IMR-90 (cell line): ENCODE measurements at regions not wholly inside any gene's neighbourhood (a gene's known extent, or its start where the extent isn't known, plus 50 kb on each side); places are given as distances from the start of the nearest gene placed in this dataset.

Experiments
- ATAC-seq: fragments of 200-7000 bp; cut with Tn5 transposase; 2 replicates; pipeline ENCODE4 v1.9.1; 2020; ENCODE audit warnings: low read depth, mild to moderate bottlenecking, moderate library complexity
- BruUV-seq: library from RNA; stranded (reverse); fragments of 400-500 nt; replicated peaks from 2 replicates; lab custom pipeline; 2021; lab: Mats Ljungman, UMichigan
- CTCF ChIA-PET: fragments of 300-600 bp; formaldehyde crosslinking; extraction: SDS; loops from one replicate; lab custom pipeline; 2021; ENCODE audit warnings: antibody characterized with exemption; lab: Yijun Ruan, JAX
- POLR2A ChIA-PET: fragments of 300-600 bp; sonication (Branson Sonifier 250); formaldehyde crosslinking; loops from one replicate; lab custom pipeline; 2022; ENCODE audit warnings: antibody characterized with exemption; ENCODE audit not compliant: unreplicated experiment; lab: Charles Lee
- DNase-seq: peaks from one replicate; pipeline ENCODE4 v3.0.0; 2013
- H2AFZ ChIP-seq: replicated peaks from 2 replicates; pipeline ENCODE3; 2013; ENCODE audit warnings: low read length, mild to moderate bottlenecking; ENCODE audit not compliant: poor library complexity
- H2AK5ac ChIP-seq: 2 replicates; pipeline ENCODE4 v1.6.1; 2013; ENCODE audit warnings: low read depth, low read length, inconsistent platforms
- H2AK9ac ChIP-seq: replicated peaks from 2 replicates; pipeline ENCODE3; 2013; ENCODE audit warnings: mild to moderate bottlenecking, low read depth, low read length, moderate library complexity; ENCODE audit not compliant: poor library complexity
- H2BK120ac ChIP-seq: 2 replicates; pipeline ENCODE4 v1.6.1; 2013; ENCODE audit warnings: low read depth, low read length, inconsistent platforms
- H2BK15ac ChIP-seq: 3 replicates; pipeline ENCODE4 v1.6.1; 2013; ENCODE audit warnings: low read depth, low read length, inconsistent platforms
- H2BK20ac ChIP-seq: 2 replicates; pipeline ENCODE4 v1.6.1; 2013; ENCODE audit warnings: low read depth, mild to moderate bottlenecking, inconsistent platforms, low read length, moderate library complexity
- H2BK5ac ChIP-seq: 2 replicates; pipeline ENCODE4 v1.6.1; 2013; ENCODE audit warnings: mild to moderate bottlenecking, low read depth, low read length, inconsistent platforms; ENCODE audit not compliant: poor library complexity, severe bottlenecking
- H3K14ac ChIP-seq: replicated peaks from 2 replicates; pipeline ENCODE4 v1.6.1; 2013; ENCODE audit warnings: low read depth, low read length, inconsistent platforms
- H3K18ac ChIP-seq: 2 replicates; pipeline ENCODE4 v1.6.1; 2013; ENCODE audit warnings: low read depth, low read length, control low read depth
- H3K23ac ChIP-seq: 2 replicates; pipeline ENCODE4 v1.6.1; 2013; ENCODE audit warnings: low read depth, low read length, inconsistent platforms
- H3K27ac ChIP-seq: 2 replicates; pipeline ENCODE4 v1.5.1; 2013; ENCODE audit warnings: mild to moderate bottlenecking, control low read depth, low read length; ENCODE audit not compliant: insufficient read depth
- H3K27me3 ChIP-seq: 2 replicates; pipeline ENCODE4 v1.6.1; 2013; ENCODE audit warnings: low read length; ENCODE audit not compliant: control insufficient read depth, insufficient read depth
- H3K36me3 ChIP-seq: 2 replicates; pipeline ENCODE4 v1.6.1; 2013; ENCODE audit warnings: low read length, mixed read lengths; ENCODE audit not compliant: control insufficient read depth, insufficient read depth
- H3K4ac ChIP-seq: 2 replicates; pipeline ENCODE4 v1.6.1; 2013; ENCODE audit warnings: low read depth, low read length, inconsistent platforms
- H3K4me1 ChIP-seq: 2 replicates; pipeline ENCODE4 v1.6.1; 2013; ENCODE audit warnings: low read length, mixed read lengths; ENCODE audit not compliant: control insufficient read depth, insufficient read depth
- H3K4me2 ChIP-seq: 2 replicates; pipeline ENCODE4 v1.6.1; 2013; ENCODE audit warnings: low read depth, mild to moderate bottlenecking, control low read depth, low read length, moderate library complexity
- H3K4me3 ChIP-seq: 2 replicates; pipeline ENCODE4 v1.5.1; 2013; ENCODE audit warnings: low read depth, mild to moderate bottlenecking, control low read depth, low read length, moderate library complexity; ENCODE audit not compliant: insufficient read depth
- H3K56ac ChIP-seq: 2 replicates; pipeline ENCODE4 v1.6.1; 2013; ENCODE audit warnings: low read length, inconsistent platforms; ENCODE audit not compliant: insufficient read depth; ENCODE audit errors: extremely low read depth
- H3K79me1 ChIP-seq, 2 experiments: 2 replicates each; pipeline ENCODE4 v1.6.1; 2013; ENCODE audit warnings: low read length in 2 of 2, inconsistent platforms in 1 of 2, low read depth in 1 of 2
- H3K9ac ChIP-seq: 2 replicates; pipeline ENCODE4 v1.6.1; 2013; ENCODE audit warnings: low read depth, low read length, control low read depth
- H3K9me1 ChIP-seq: 2 replicates; pipeline ENCODE4 v1.6.1; 2013; ENCODE audit warnings: low read length, inconsistent platforms; ENCODE audit not compliant: insufficient read depth
- H3K9me3 ChIP-seq: 2 replicates; pipeline ENCODE4 v1.6.1; 2013; ENCODE audit warnings: low read length; ENCODE audit not compliant: control insufficient read depth, insufficient read depth
- H4K20me1 ChIP-seq: 2 replicates; pipeline ENCODE4 v1.6.1; 2013; ENCODE audit warnings: low read length, inconsistent platforms; ENCODE audit not compliant: insufficient read depth
- H4K5ac ChIP-seq: 2 replicates; pipeline ENCODE4 v1.6.1; 2013; ENCODE audit warnings: mild to moderate bottlenecking, low read depth, low read length, control low read depth
- H4K8ac ChIP-seq, 2 experiments: 2 replicates each; pipeline ENCODE4 v1.6.1; 2013; ENCODE audit warnings: low read depth in 2 of 2, low read length in 2 of 2, control low read depth in 1 of 2, inconsistent platforms in 1 of 2
- H4K91ac ChIP-seq: 2 replicates; pipeline ENCODE4 v1.6.1; 2013; ENCODE audit warnings: low read depth, low read length, inconsistent platforms; ENCODE audit not compliant: insufficient read depth
- BHLHE40 ChIP-seq: fragments of 150-350 bp; IDR thresholded peaks from 2 replicates; pipeline ENCODE4 v1.6.1; 2016; ENCODE audit warnings: mild to moderate bottlenecking, low read depth, low read length
- CEBPB ChIP-seq: IDR thresholded peaks from 2 replicates; pipeline ENCODE4 v1.6.1; 2012; ENCODE audit warnings: low read depth, low read length, improper control_type of control experiment
- CHD1 ChIP-seq: IDR thresholded peaks from 2 replicates; pipeline ENCODE4 v1.6.1; 2012; ENCODE audit warnings: low read depth, low read length, improper control_type of control experiment
- ELK1 ChIP-seq: fragments of 150-350 bp; IDR thresholded peaks from 2 replicates; pipeline ENCODE4 v1.6.1; 2016; ENCODE audit warnings: low read depth, mild to moderate bottlenecking, low read length, moderate library complexity, borderline replicate concordance
- FOS ChIP-seq: fragments of 150-350 bp; IDR thresholded peaks from 2 replicates; pipeline ENCODE4 v1.6.1; 2016; ENCODE audit warnings: low read depth, low read length
- MAZ ChIP-seq: IDR thresholded peaks from 2 replicates; pipeline ENCODE4 v1.6.1; 2012; ENCODE audit warnings: low read depth, mild to moderate bottlenecking, low read length, improper control_type of control experiment, moderate library complexity, borderline replicate concordance
- NFE2L2 ChIP-seq: fragments of 150-350 bp; IDR thresholded peaks from 2 replicates; pipeline ENCODE4 v1.6.1; 2016; ENCODE audit warnings: low read depth, mild to moderate bottlenecking, low read length
- RAD21 ChIP-seq: IDR thresholded peaks from 2 replicates; pipeline ENCODE4 v1.6.1; 2012; ENCODE audit warnings: low read length, improper control_type of control experiment
- RCOR1 ChIP-seq: IDR thresholded peaks from 2 replicates; pipeline ENCODE4 v1.6.1; 2012; ENCODE audit warnings: mild to moderate bottlenecking, low read length, improper control_type of control experiment; ENCODE audit not compliant: insufficient replicate concordance
- USF2 ChIP-seq: fragments of 150-350 bp; IDR thresholded peaks from 2 replicates; pipeline ENCODE4 v1.6.1; 2017; ENCODE audit warnings: mild to moderate bottlenecking, antibody characterized with exemption, low read length, low read depth
- WGBS, 2 experiments: methylation state at CpG; one replicate each; pipeline versions ENCODE4 v1.1.5 to v1.1.7; 2013; ENCODE audit warnings: missing lambda C conversion rate in 2 of 2; ENCODE audit not compliant: insufficient read length in 1 of 2; ENCODE audit errors: extremely low coverage in 2 of 2; 5-methylcytosine and 5-hydroxymethylcytosine counted together
- dilution Hi-C: fragments of 300-500 bp; cut with HindIII; formaldehyde crosslinking; loops from one replicate; pipeline ENCODE4 v1.14.3; 2018; ENCODE audit warnings: low sequenced_read_pairs; ENCODE audit not compliant: unreplicated experiment
- in situ Hi-C: fragments of 300-500 bp; cut with MboI; formaldehyde crosslinking; loops from 3 replicates; pipeline ENCODE4 v1.14.3; 2019; ENCODE audit warnings: low sequenced_read_pairs, inconsistent platforms, mixed read lengths
- intact Hi-C: fragments of 100-400 bp; cut with micrococcal nuclease; formaldehyde crosslinking; loops from 2 replicates; pipeline ENCODE4 v1.10.0; 2022

GRCh38 chr10:83953589-83953988 lies 185.7 kb upstream of the GHITM start:
- no peak overlapping the region for H3K4me3 ChIP-seq
- no peak overlapping the region for H3K14ac ChIP-seq
- H2AFZ ChIP-seq, result no peak overlapping the region
- H3K18ac ChIP-seq, result no peak overlapping the region
- dilution Hi-C loops (no loop called here), in situ Hi-C loops (no loop called here), intact Hi-C loops (no loop called here)
- TF ChIP-seq BHLHE40 (no peak), RAD21 (no peak), CEBPB (no peak), FOS (no peak), RCOR1 (no peak), CHD1 (no peak), ELK1 (no peak), NFE2L2 (no peak), USF2 (no peak), MAZ (no peak)
- H3K4ac ChIP-seq, result no peak overlapping the region
- no peak overlapping the region for H3K27ac ChIP-seq
- no peak overlapping the region for H2BK15ac ChIP-seq
- no peak overlapping the region for H2BK120ac ChIP-seq
- H3K9me1 ChIP-seq, result no peaks in the 10 kb centered on the region
- no peak overlapping the region for H2AK5ac ChIP-seq
- H3K56ac ChIP-seq, result no peak overlapping the region
- no TSS peak for BruUV-seq
- H3K4me2 ChIP-seq, result no peak overlapping the region
- ATAC-seq (no peak), DNase-seq (no peak)
- H3K9ac ChIP-seq, result no peak overlapping the region
- no peak overlapping the region for H4K91ac ChIP-seq
- no peaks in the 10 kb centered on the region for H3K4me1 ChIP-seq
- no peak overlapping the region for H2BK5ac ChIP-seq
- H3K36me3 ChIP-seq, result no peaks in the 10 kb centered on the region
- no peaks in the 10 kb centered on the region for H3K79me1 ChIP-seq
- no peak overlapping the region for H2AK9ac ChIP-seq
- ChIA-PET CTCF (no interaction called here), POLR2A (no interaction called here)
- no peak overlapping the region for H3K23ac ChIP-seq
- no CpG with 5 or more reads among the region's 2 CpGs for WGBS, 2 experiments
- H4K20me1 ChIP-seq, result no peaks in the 10 kb centered on the region
- H3K9me3 ChIP-seq, result no peaks in the 10 kb centered on the region
- H4K8ac ChIP-seq, result no peak overlapping the region
- no peak overlapping the region for H2BK20ac ChIP-seq
- H3K27me3 ChIP-seq, result no peaks in the 10 kb centered on the region
- no peak overlapping the region for H4K5ac ChIP-seq
